ENCODE measurements at regions not wholly inside any gene's neighbourhood (a gene's known extent, or its start where the extent isn't known, plus 50 kb on each side); places are given as distances from the start of the nearest gene placed in this dataset.
A peak's percentile ranks its signal among the peaks of the same experiment; 100 is the strongest.

DNA sequence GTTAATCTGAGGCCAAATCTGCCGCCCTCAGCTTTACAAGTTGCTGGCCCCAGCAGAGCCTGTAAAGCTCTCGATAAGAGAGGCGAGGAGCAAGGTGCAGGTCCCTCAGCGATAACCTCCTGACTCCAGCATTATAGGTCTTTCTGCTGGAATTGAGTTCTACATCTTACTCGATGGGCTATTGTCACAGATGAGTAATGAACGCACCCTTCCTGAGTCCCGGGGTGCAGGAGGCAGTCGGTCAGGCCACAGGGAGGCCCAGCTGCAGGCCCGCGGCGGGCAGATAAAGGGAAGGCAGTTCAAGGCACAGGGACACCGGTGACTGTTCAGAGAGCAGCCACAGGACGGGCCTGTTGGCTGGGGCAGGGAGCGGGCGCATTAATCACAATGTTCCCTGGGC lies 157.6 kb upstream of the OBI1 start:
- Histone ChIP-seq H3K79me2 (ENCODE audit: insufficient read depth, low read length) (no peaks in the 10 kb centered on the region), H3K9ac (ENCODE audit: low read depth, low read length, poor library complexity, severe bottlenecking) (no peak overlapping the region), H3K36me3 (ENCODE audit: insufficient read depth, low read length) (no peaks in the 10 kb centered on the region), H3K9me2 (replicated peaks; ENCODE audit: low read depth, low read length) (no peaks in the 10 kb centered on the region), H3K4me1 (ENCODE audit: insufficient read depth, low read length, poor library complexity, severe bottlenecking) (no peaks in the 10 kb centered on the region), H3K4me2 (ENCODE audit: low read depth, low read length, poor library complexity, severe bottlenecking) (no peak overlapping the region), H3F3A (ENCODE audit: low read depth) (no peaks in the 10 kb centered on the region), H4K20me1 (ENCODE audit: insufficient read depth, low read length, poor library complexity, severe bottlenecking) (no peaks in the 10 kb centered on the region), H2AFZ (ENCODE audit: low read length) (no peak overlapping the region), H3K4me3 (ENCODE audit: low read length, poor library complexity, severe bottlenecking) (no peak overlapping the region), H3K9me3 (ENCODE audit: insufficient read depth, low read depth, low read length) (no peaks in the 10 kb centered on the region), H3K27me3 (ENCODE audit: insufficient read depth, low read length, poor library complexity, severe bottlenecking) (no peaks in the 10 kb centered on the region)
- TF ChIP-seq EZH2phosphoT487 (IDR thresholded peaks at IDR 0.05; ENCODE audit: borderline replicate concordance) = no peak

DNA sequence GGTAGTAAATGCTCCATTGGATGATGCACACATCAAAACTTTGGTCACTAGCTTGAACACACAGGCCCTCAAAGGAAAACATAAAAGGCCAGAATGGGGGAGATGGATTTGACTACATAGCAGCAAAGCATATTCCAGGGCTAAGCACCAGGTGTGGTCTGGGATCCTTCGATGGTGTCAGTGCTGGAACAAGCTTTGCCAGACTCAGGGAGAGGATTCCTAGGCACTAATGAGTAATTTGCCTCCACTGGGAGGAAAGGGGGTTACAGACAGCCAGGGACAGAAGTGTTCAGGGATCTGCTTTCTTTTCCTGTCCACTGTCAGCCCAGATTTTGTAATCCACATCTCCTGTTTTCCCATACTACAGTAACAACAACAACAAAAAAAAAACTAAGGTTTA lies 157.2 kb upstream of the OBI1 start:
- Histone ChIP-seq H3K4me2 (ENCODE audit: low read depth, low read length, poor library complexity, severe bottlenecking) (no peak overlapping the region), H4K20me1 (ENCODE audit: insufficient read depth, low read length, poor library complexity, severe bottlenecking) (no peaks in the 10 kb centered on the region), H2AFZ (ENCODE audit: low read length) (no peak overlapping the region), H3K79me2 (ENCODE audit: insufficient read depth, low read length) (no peaks in the 10 kb centered on the region), H3K4me1 (ENCODE audit: insufficient read depth, low read length, poor library complexity, severe bottlenecking) (no peaks in the 10 kb centered on the region), H3K27me3 (ENCODE audit: insufficient read depth, low read length, poor library complexity, severe bottlenecking) (no peaks in the 10 kb centered on the region), H3F3A (ENCODE audit: low read depth) (no peaks in the 10 kb centered on the region), H3K9ac (ENCODE audit: low read depth, low read length, poor library complexity, severe bottlenecking) (no peak overlapping the region), H3K36me3 (ENCODE audit: insufficient read depth, low read length) (no peaks in the 10 kb centered on the region), H3K4me3 (ENCODE audit: low read length, poor library complexity, severe bottlenecking) (no peak overlapping the region), H3K9me2 (replicated peaks; ENCODE audit: low read depth, low read length) (no peaks in the 10 kb centered on the region), H3K9me3 (ENCODE audit: insufficient read depth, low read depth, low read length) (no peaks in the 10 kb centered on the region)
- no peak for TF ChIP-seq EZH2phosphoT487 (IDR thresholded peaks at IDR 0.05; ENCODE audit: borderline replicate concordance)
- TF ChIP-seq, protein P1, sequence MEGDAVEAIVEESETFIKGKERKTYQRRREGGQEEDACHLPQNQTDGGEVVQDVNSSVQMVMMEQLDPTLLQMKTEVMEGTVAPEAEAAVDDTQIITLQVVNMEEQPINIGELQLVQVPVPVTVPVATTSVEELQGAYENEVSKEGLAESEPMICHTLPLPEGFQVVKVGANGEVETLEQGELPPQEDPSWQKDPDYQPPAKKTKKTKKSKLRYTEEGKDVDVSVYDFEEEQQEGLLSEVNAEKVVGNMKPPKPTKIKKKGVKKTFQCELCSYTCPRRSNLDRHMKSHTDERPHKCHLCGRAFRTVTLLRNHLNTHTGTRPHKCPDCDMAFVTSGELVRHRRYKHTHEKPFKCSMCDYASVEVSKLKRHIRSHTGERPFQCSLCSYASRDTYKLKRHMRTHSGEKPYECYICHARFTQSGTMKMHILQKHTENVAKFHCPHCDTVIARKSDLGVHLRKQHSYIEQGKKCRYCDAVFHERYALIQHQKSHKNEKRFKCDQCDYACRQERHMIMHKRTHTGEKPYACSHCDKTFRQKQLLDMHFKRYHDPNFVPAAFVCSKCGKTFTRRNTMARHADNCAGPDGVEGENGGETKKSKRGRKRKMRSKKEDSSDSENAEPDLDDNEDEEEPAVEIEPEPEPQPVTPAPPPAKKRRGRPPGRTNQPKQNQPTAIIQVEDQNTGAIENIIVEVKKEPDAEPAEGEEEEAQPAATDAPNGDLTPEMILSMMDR (conservative IDR thresholded peaks at IDR 0.05; ENCODE audit: low read length) = no peak

DNA sequence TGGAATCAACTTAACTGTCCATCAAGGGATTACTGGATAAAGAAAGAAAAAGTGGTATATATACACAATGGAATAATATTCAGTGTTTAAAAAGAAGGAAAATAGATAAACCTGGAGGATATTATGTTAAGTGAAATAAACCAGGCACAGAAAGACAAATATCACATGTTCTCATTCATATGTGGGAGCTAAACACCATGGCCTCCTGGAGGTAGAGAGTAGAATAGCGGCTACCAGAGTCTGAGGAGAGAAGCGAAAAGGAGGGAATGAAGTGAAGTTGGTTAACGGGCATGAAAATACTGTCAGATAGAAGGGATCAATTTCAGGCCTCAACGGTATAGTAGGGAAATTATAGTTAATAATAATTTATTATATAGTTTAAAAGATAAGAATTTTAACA lies 147.5 kb upstream of the OBI1 start:
- Histone ChIP-seq H3K4me1 (ENCODE audit: insufficient read depth, low read length, poor library complexity, severe bottlenecking) (no peaks in the 10 kb centered on the region), H3K4me3 (ENCODE audit: low read length, poor library complexity, severe bottlenecking) (no peak overlapping the region), H2AFZ (ENCODE audit: low read length) (no peak overlapping the region), H3K27me3 (ENCODE audit: insufficient read depth, low read length, poor library complexity, severe bottlenecking) (no peaks in the 10 kb centered on the region), H3K4me2 (ENCODE audit: low read depth, low read length, poor library complexity, severe bottlenecking) (no peak overlapping the region), H3K9me2 (replicated peaks; ENCODE audit: low read depth, low read length) (no peaks in the 10 kb centered on the region), H3K36me3 (ENCODE audit: insufficient read depth, low read length) (no peaks in the 10 kb centered on the region), H3K79me2 (ENCODE audit: insufficient read depth, low read length) (no peaks in the 10 kb centered on the region), H4K20me1 (ENCODE audit: insufficient read depth, low read length, poor library complexity, severe bottlenecking) (no peaks in the 10 kb centered on the region), H3K9me3 (ENCODE audit: insufficient read depth, low read depth, low read length) (no peaks in the 10 kb centered on the region), H3K9ac (ENCODE audit: low read depth, low read length, poor library complexity, severe bottlenecking) (no peak overlapping the region), H3F3A (ENCODE audit: low read depth) (no peaks in the 10 kb centered on the region)
- TF ChIP-seq EZH2phosphoT487 (IDR thresholded peaks at IDR 0.05; ENCODE audit: borderline replicate concordance) = no peak
- TF ChIP-seq, protein P1 (conservative IDR thresholded peaks at IDR 0.05; ENCODE audit: low read length) = 0 out of 2 replicates have a peak, but pooled peaks have one; percentile 30

DNA sequence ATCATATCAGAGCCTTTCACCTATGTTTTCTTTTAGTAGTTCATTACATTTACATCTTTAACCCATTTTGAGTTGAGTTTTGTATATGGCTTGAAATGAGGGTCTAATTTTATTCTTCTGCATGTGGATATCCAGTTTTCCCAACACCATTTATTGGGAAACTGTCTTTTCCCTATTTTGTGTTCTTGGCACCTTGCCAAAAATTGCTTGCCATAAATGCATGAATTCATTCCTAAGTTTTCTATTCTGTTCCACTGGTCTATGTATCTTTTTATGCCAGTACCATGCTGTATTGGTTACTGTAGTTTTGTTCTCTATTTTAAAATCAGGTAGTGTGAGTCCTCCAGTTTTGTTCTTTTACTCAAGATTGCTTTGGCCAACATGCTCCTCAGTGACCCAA lies 144.0 kb upstream of the OBI1 start:
- Histone ChIP-seq H3K4me1 (ENCODE audit: insufficient read depth, low read length, poor library complexity, severe bottlenecking) (no peaks in the 10 kb centered on the region), H3K36me3 (ENCODE audit: insufficient read depth, low read length) (no peaks in the 10 kb centered on the region), H3K27me3 (ENCODE audit: insufficient read depth, low read length, poor library complexity, severe bottlenecking) (no peaks in the 10 kb centered on the region), H3K9me2 (replicated peaks; ENCODE audit: low read depth, low read length) (no peaks in the 10 kb centered on the region), H3K79me2 (ENCODE audit: insufficient read depth, low read length) (no peaks in the 10 kb centered on the region), H3K4me2 (ENCODE audit: low read depth, low read length, poor library complexity, severe bottlenecking) (no peak overlapping the region), H3F3A (ENCODE audit: low read depth) (no peaks in the 10 kb centered on the region), H2AFZ (ENCODE audit: low read length) (no peak overlapping the region), H3K9me3 (ENCODE audit: insufficient read depth, low read depth, low read length) (no peaks in the 10 kb centered on the region), H3K4me3 (ENCODE audit: low read length, poor library complexity, severe bottlenecking) (no peak overlapping the region), H3K9ac (ENCODE audit: low read depth, low read length, poor library complexity, severe bottlenecking) (no peak overlapping the region), H4K20me1 (ENCODE audit: insufficient read depth, low read length, poor library complexity, severe bottlenecking) (no peaks in the 10 kb centered on the region)
- no peak for TF ChIP-seq EZH2phosphoT487 (IDR thresholded peaks at IDR 0.05; ENCODE audit: borderline replicate concordance)
- TF ChIP-seq, protein P1 (conservative IDR thresholded peaks at IDR 0.05; ENCODE audit: low read length) = no peak
